Endothelial cell of umbilical vein (primary cell): ENCODE measurements at regions not wholly inside any gene's neighbourhood (a gene's known extent, or its start where the extent isn't known, plus 50 kb on each side); places are given as distances from the start of the nearest gene placed in this dataset.

Experiments
- BruUV-seq: library from RNA; stranded (reverse); fragments of 400-500 nt; replicated peaks from 2 replicates; lab custom pipeline; 2021; lab: Mats Ljungman, UMichigan
- CTCF ChIA-PET: fragments of 300-600, 350-600 bp; sonication (Branson Sonifier 250); formaldehyde crosslinking; loops from one replicate; lab custom pipeline; 2021; ENCODE audit warnings: antibody characterized with exemption, inconsistent platforms; lab: Charles Lee
- POLR2A ChIA-PET: fragments of 300-600, 350-600 bp; sonication (Branson Sonifier 250); formaldehyde crosslinking; loops from one replicate; lab custom pipeline; 2021; ENCODE audit warnings: antibody characterized with exemption, inconsistent platforms; lab: Charles Lee
- DNase-seq: peaks from one replicate; pipeline ENCODE4 v3.0.0-alpha.2; 2011; ENCODE audit warnings: low read depth, low spot score
- FAIRE-seq: peaks from 2 replicates; lab custom pipeline; 2011; peaks lifted over from hg19 to GRCh38; lab: Jason Lieb, UNC
- H2AFZ ChIP-seq: 2 replicates; pipeline ENCODE4 v1.6.0; 2012; ENCODE audit warnings: low read depth, low read length, control low read depth, inconsistent platforms
- H3K27ac ChIP-seq: 2 replicates; pipeline ENCODE4 v1.5.1; 2011; ENCODE audit warnings: low read depth, mild to moderate bottlenecking, control low read depth, low read length, moderate library complexity; ENCODE audit not compliant: insufficient read depth
- H3K27me3 ChIP-seq, 2 experiments: 2 replicates each; pipeline versions ENCODE4 v1.6.0 to v1.6.1; 2011; ENCODE audit warnings: low read length in 2 of 2, mixed read lengths in 1 of 2; ENCODE audit not compliant: control insufficient read depth in 2 of 2, insufficient read depth in 2 of 2
- H3K36me3 ChIP-seq, 2 experiments: 2 replicates in 1 of 2; 3 replicates in 1 of 2; pipeline ENCODE4 v1.5.1; 2011; ENCODE audit warnings: low read length in 2 of 2, mild to moderate bottlenecking in 1 of 2, moderate library complexity in 1 of 2; ENCODE audit not compliant: control insufficient read depth in 2 of 2, insufficient read depth in 2 of 2; ENCODE audit errors: extremely low read depth in 1 of 2
- H3K4me1 ChIP-seq: 3 replicates; pipeline ENCODE4 v1.5.1; 2011; ENCODE audit warnings: mild to moderate bottlenecking, low read length; ENCODE audit not compliant: control insufficient read depth, insufficient read depth; ENCODE audit errors: extremely low read depth
- H3K4me2 ChIP-seq: 2 replicates; pipeline ENCODE4 v1.6.1; 2011; ENCODE audit warnings: low read length, control low read depth, mixed read lengths; ENCODE audit not compliant: insufficient read depth
- H3K4me3 ChIP-seq, 3 experiments: fragments of 200-600 bp in 1 of 3; sonication (generic), shearing (Covaris generic) in 1 of 3; replicated peaks in 1 of 3; 2 replicates each; pipeline ENCODE4 v1.5.1; 2011 to 2016; ENCODE audit warnings: control low read depth in 3 of 3, low read length in 3 of 3, mild to moderate bottlenecking in 2 of 3, inconsistent platforms in 1 of 3, low read depth in 1 of 3, moderate library complexity in 1 of 3; ENCODE audit not compliant: insufficient read depth in 1 of 3
- H3K79me2 ChIP-seq: 2 replicates; pipeline ENCODE4 v1.6.0; 2012; ENCODE audit warnings: low read length, inconsistent platforms; ENCODE audit not compliant: control insufficient read depth, insufficient read depth
- H3K9ac ChIP-seq: replicated peaks from 2 replicates; pipeline ENCODE3; 2011; ENCODE audit warnings: low read length, control low read depth; ENCODE audit not compliant: insufficient read depth; ENCODE audit errors: extremely low read depth
- H3K9me1 ChIP-seq: replicated peaks from 3 replicates; pipeline ENCODE4 v1.6.0; 2011; ENCODE audit warnings: mild to moderate bottlenecking, low read length; ENCODE audit not compliant: control insufficient read depth, insufficient read depth; ENCODE audit errors: extremely low read depth
- H3K9me3 ChIP-seq: replicated peaks from 2 replicates; pipeline ENCODE4 v1.5.1; 2012; ENCODE audit warnings: low read length, inconsistent platforms; ENCODE audit not compliant: control insufficient read depth, insufficient read depth
- H4K20me1 ChIP-seq: replicated peaks from 2 replicates; pipeline ENCODE3; 2011; ENCODE audit warnings: mild to moderate bottlenecking, low read length; ENCODE audit not compliant: control insufficient read depth, insufficient read depth; ENCODE audit errors: extremely low read depth
- CTCF ChIP-seq, 2 donors: IDR thresholded peaks; 1 replicate in 1 of 2; 2 replicates in 1 of 2; pipeline ENCODE4 v1.5.1; 2011; ENCODE audit warnings: low read length in 2 of 2, mild to moderate bottlenecking in 2 of 2, moderate library complexity in 2 of 2, control low read depth in 1 of 2, inconsistent platforms in 1 of 2, low read depth in 1 of 2; ENCODE audit not compliant: insufficient read depth in 1 of 2; ENCODE audit errors: extremely low read depth in 1 of 2
- EZH2 ChIP-seq: IDR thresholded peaks from 2 replicates; pipeline ENCODE4 v1.6.1; 2012; ENCODE audit warnings: borderline replicate concordance, low read depth, mild to moderate bottlenecking, moderate library complexity, low read length, inconsistent platforms; ENCODE audit not compliant: severe bottlenecking
- FOS ChIP-seq: IDR thresholded peaks from 2 replicates; pipeline ENCODE4 v1.6.1; 2011; ENCODE audit warnings: mild to moderate bottlenecking, low read length, moderate library complexity, borderline replicate concordance; ENCODE audit not compliant: insufficient read depth
- GATA2 ChIP-seq: IDR thresholded peaks from 2 replicates; pipeline ENCODE4 v1.7.0; 2011; ENCODE audit warnings: low read depth, mild to moderate bottlenecking, moderate library complexity, mixed read lengths, low read length; ENCODE audit not compliant: insufficient read length, insufficient read depth
- JUN ChIP-seq: IDR thresholded peaks from 2 replicates; pipeline ENCODE4 v1.6.1; 2011; ENCODE audit warnings: borderline replicate concordance, low read depth; ENCODE audit not compliant: insufficient read length, insufficient read depth
- MAX ChIP-seq: IDR thresholded peaks from 2 replicates; pipeline ENCODE4 v1.6.1; 2011; ENCODE audit not compliant: insufficient read depth, insufficient read length
- MYC ChIP-seq: IDR thresholded peaks from one replicate; pipeline ENCODE4 v1.6.1; 2011; ENCODE audit warnings: mild to moderate bottlenecking, low read depth, low read length
- POLR2A ChIP-seq: IDR thresholded peaks from 2 replicates; pipeline ENCODE4 v1.6.1; 2012; ENCODE audit warnings: low read depth, mild to moderate bottlenecking, control low read depth, low read length
- POLR2AphosphoS5 ChIP-seq: IDR thresholded peaks from 2 replicates; pipeline ENCODE4 v1.6.1; 2012; ENCODE audit warnings: low read depth, mild to moderate bottlenecking, control low read depth, low read length, moderate library complexity; ENCODE audit not compliant: insufficient read depth
- dilution Hi-C: fragments of 300-500 bp; cut with MboI; formaldehyde crosslinking; loops from one replicate; pipeline ENCODE4 v1.15.0; 2019; ENCODE audit warnings: low sequenced_read_pairs; ENCODE audit not compliant: extremely low pct_ligation_motif_present
- intact Hi-C: fragments of 100-400 bp; cut with micrococcal nuclease; formaldehyde crosslinking; loops from one replicate; pipeline ENCODE4 v1.10.0; 2022

GRCh38 chr2:41727152-41727551, 320.7 kb upstream of the PKDCC start:
- Histone ChIP-seq H3K79me2 (no peaks in the 10 kb centered on the region), H3K4me1 (no peaks in the 10 kb centered on the region), H3K9me1 (no peaks in the 10 kb centered on the region), H3K27me3 (no peaks in the 10 kb centered on the region), H3K9me3 (no peaks in the 10 kb centered on the region), H4K20me1 (no peaks in the 10 kb centered on the region), H3K27ac (no peak overlapping the region), H3K36me3 (no peaks in the 10 kb centered on the region), H3K9ac (no peak overlapping the region), H3K4me2 (no peak overlapping the region), H2AFZ (no peak overlapping the region), H3K4me3 (no peak overlapping the region)
- CTCF ChIA-PET: no interaction called here
- BruUV-seq: no TSS peak
- no peak for TF ChIP-seq MYC
- no peak for TF ChIP-seq EZH2
- TF ChIP-seq MAX: no peak
- TF ChIP-seq JUN: no peak
- no peak for TF ChIP-seq GATA2
- TF ChIP-seq POLR2AphosphoS5: no peak
- no peak for TF ChIP-seq POLR2A
- TF ChIP-seq FOS: no peak
- no peak for TF ChIP-seq CTCF (IDR thresholded peaks at IDR 0.05; ENCODE audit: extremely low read depth in 1 of 2, insufficient read depth in 1 of 2, low read depth in 1 of 2, low read length in 2 of 2)
- POLR2A ChIA-PET: no interaction called here
- dilution Hi-C loops (no loop called here), intact Hi-C loops (no loop called here)
- no peak for FAIRE-seq
- no peak for DNase-seq
